DOHH2 (cell line): ENCODE measurements at regions not wholly inside any gene's neighbourhood (a gene's known extent, or its start where the extent isn't known, plus 50 kb on each side); places are given as distances from the start of the nearest gene placed in this dataset.

Experiments
- EZH2phosphoT487 ChIP-seq: fragments of 200-600 bp; sonication (generic); IDR thresholded peaks from 2 replicates; pipeline ENCODE4 v1.6.1; 2017; ENCODE audit warnings: borderline replicate concordance, mild to moderate bottlenecking, antibody characterized with exemption, low read length, moderate library complexity, mixed read lengths
- TF ChIP-seq, protein P1 (sequence below): fragments of 200-600 bp; sonication (generic); IDR thresholded peaks from one replicate; pipeline ENCODE4 v1.5.1; 2014; ENCODE audit warnings: antibody characterized with exemption, mild to moderate bottlenecking, low read depth, low read length; ENCODE audit not compliant: poor library complexity, severe bottlenecking

DNA sequence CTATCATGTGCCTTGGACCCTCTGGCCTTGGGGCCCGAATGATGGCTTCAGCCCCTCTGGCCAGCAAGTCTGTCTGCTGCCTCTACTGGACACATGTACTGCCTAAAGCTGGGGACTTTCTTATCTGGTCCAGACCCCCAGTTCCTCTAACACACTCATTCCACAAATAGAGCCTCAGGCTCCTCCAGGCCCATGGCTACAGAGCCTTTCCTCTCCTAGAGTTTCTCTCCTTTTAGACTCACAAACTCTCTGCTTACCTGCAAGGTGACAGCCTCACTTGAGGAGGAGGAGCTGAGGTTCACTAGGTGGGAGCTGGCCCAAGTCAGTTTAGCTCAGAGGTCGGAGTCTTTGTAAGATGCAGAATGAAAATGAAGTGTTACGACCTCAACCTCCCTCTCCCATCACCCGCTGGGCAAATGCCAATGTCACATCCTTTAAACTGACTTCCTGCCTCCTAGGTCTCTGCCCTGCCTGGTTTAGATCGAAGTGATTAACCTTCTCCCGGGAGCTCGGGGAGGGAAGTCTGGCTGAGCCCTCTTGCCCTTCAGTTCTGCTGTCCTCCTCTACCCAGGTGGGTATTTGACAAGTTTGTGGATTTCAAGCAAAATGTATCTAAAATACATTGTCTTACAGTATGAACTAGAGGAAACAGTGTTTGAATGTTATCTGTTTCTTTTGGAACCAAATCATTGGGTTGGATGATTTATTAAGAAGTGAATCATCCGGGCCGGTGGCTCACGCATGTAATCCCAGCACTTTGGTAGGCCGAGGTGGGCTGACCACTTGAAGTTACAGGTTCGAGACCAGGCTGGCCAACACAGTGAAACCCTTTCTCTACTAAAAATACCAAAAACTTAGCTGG lies 71.9 kb upstream of the TNS3 start:
- TF ChIP-seq, protein P1, sequence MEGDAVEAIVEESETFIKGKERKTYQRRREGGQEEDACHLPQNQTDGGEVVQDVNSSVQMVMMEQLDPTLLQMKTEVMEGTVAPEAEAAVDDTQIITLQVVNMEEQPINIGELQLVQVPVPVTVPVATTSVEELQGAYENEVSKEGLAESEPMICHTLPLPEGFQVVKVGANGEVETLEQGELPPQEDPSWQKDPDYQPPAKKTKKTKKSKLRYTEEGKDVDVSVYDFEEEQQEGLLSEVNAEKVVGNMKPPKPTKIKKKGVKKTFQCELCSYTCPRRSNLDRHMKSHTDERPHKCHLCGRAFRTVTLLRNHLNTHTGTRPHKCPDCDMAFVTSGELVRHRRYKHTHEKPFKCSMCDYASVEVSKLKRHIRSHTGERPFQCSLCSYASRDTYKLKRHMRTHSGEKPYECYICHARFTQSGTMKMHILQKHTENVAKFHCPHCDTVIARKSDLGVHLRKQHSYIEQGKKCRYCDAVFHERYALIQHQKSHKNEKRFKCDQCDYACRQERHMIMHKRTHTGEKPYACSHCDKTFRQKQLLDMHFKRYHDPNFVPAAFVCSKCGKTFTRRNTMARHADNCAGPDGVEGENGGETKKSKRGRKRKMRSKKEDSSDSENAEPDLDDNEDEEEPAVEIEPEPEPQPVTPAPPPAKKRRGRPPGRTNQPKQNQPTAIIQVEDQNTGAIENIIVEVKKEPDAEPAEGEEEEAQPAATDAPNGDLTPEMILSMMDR = no peak
- TF ChIP-seq EZH2phosphoT487 = no peak
